ENCODE measurements at regions not wholly inside any gene's neighbourhood (a gene's known extent, or its start where the extent isn't known, plus 50 kb on each side); places are given as distances from the start of the nearest gene placed in this dataset.
"Not testable (repeated sequence)": the region's sequence is repeated elsewhere in the genome, so short reads cannot be mapped to it uniquely, and the experiment has no call there.

- no peak overlapping the region for H3K4me3 ChIP-seq (ENCODE audit: low read length)
- H3K9ac ChIP-seq (ENCODE audit: low read length) = no peak overlapping the region
- no peaks in the 10 kb centered on the region for H3K9me3 ChIP-seq (ENCODE audit: control insufficient read depth, low read depth, low read length)
- no peak overlapping the region for H3K27ac ChIP-seq (ENCODE audit: low read length)
- no peaks in the 10 kb centered on the region for H3K27me3 ChIP-seq (ENCODE audit: control insufficient read depth, insufficient read depth, low read length)
- H3K36me3 ChIP-seq (ENCODE audit: control insufficient read depth, low read depth, low read length) = no peaks in the 10 kb centered on the region
- H3K4me1 ChIP-seq (ENCODE audit: control insufficient read depth, low read depth, low read length) = peaks cover 1% of the 10 kb centered on the region
Measured at GRCh38 chr10:77718957-77719356, 81.3 kb upstream of the KCNMA1 start.

GRCh38 chr10:77718312-77718711 is 80.7 kb upstream of the KCNMA1 start:
- H3K9me3 ChIP-seq (ENCODE audit: control insufficient read depth, low read depth, low read length); H3K36me3 ChIP-seq (ENCODE audit: control insufficient read depth, low read depth, low read length); H3K4me1 ChIP-seq (ENCODE audit: control insufficient read depth, low read depth, low read length); H3K4me3 ChIP-seq (ENCODE audit: low read length); H3K27me3 ChIP-seq (ENCODE audit: control insufficient read depth, insufficient read depth, low read length); H3K9ac ChIP-seq (ENCODE audit: low read length); H3K27ac ChIP-seq (ENCODE audit: low read length): not testable (repeated sequence)

- Histone ChIP-seq H3K9me3 (ENCODE audit: control insufficient read depth, low read depth, low read length) (no peaks in the 10 kb centered on the region), H3K27me3 (ENCODE audit: control insufficient read depth, insufficient read depth, low read length) (peaks cover under 1% of the 10 kb centered on the region), H3K27ac (ENCODE audit: low read length) (no peak overlapping the region), H3K4me3 (ENCODE audit: low read length) (no peak overlapping the region), H3K36me3 (ENCODE audit: control insufficient read depth, low read depth, low read length) (no peaks in the 10 kb centered on the region), H3K9ac (ENCODE audit: low read length) (no peak overlapping the region), H3K4me1 (ENCODE audit: control insufficient read depth, low read depth, low read length) (peaks cover 10% of the 10 kb centered on the region)
Measured at GRCh38 chr10:77717336-77717735, 79.7 kb upstream of the KCNMA1 start.

GRCh38 chr10:77716458-77717317 is 79.1 kb upstream of the KCNMA1 start:
- Histone ChIP-seq H3K9ac (ENCODE audit: low read length) (no peak overlapping the region), H3K27ac (ENCODE audit: low read length) (no peak overlapping the region), H3K9me3 (ENCODE audit: control insufficient read depth, low read depth, low read length) (no peaks in the 10 kb centered on the region), H3K36me3 (ENCODE audit: control insufficient read depth, low read depth, low read length) (no peaks in the 10 kb centered on the region), H3K27me3 (ENCODE audit: control insufficient read depth, insufficient read depth, low read length) (peaks cover 7% of the 10 kb centered on the region), H3K4me1 (ENCODE audit: control insufficient read depth, low read depth, low read length) (peaks cover 10% of the 10 kb centered on the region), H3K4me3 (ENCODE audit: low read length) (no peak overlapping the region)

- H3K9me3 ChIP-seq (ENCODE audit: control insufficient read depth, low read depth, low read length) = no peaks in the 10 kb centered on the region
- no peak overlapping the region for H3K27ac ChIP-seq (ENCODE audit: low read length)
- no peak overlapping the region for H3K9ac ChIP-seq (ENCODE audit: low read length)
- H3K27me3 ChIP-seq (ENCODE audit: control insufficient read depth, insufficient read depth, low read length) = peaks cover 14% of the 10 kb centered on the region
- peaks cover 14% of the 10 kb centered on the region for H3K4me1 ChIP-seq (ENCODE audit: control insufficient read depth, low read depth, low read length)
- no peak overlapping the region for H3K4me3 ChIP-seq (ENCODE audit: low read length)
- no peaks in the 10 kb centered on the region for H3K36me3 ChIP-seq (ENCODE audit: control insufficient read depth, low read depth, low read length)
Measured at GRCh38 chr10:77715536-77715935, 77.9 kb upstream of the KCNMA1 start.

GRCh38 chr10:77715088-77715487 is 77.5 kb upstream of the KCNMA1 start:
- H3K9ac ChIP-seq (ENCODE audit: low read length) = no peak overlapping the region
- no peaks in the 10 kb centered on the region for H3K36me3 ChIP-seq (ENCODE audit: control insufficient read depth, low read depth, low read length)
- peaks cover 18% of the 10 kb centered on the region for H3K4me1 ChIP-seq (ENCODE audit: control insufficient read depth, low read depth, low read length)
- no peaks in the 10 kb centered on the region for H3K9me3 ChIP-seq (ENCODE audit: control insufficient read depth, low read depth, low read length)
- no peak overlapping the region for H3K4me3 ChIP-seq (ENCODE audit: low read length)
- H3K27me3 ChIP-seq (ENCODE audit: control insufficient read depth, insufficient read depth, low read length) = peaks cover 16% of the 10 kb centered on the region
- no peak overlapping the region for H3K27ac ChIP-seq (ENCODE audit: low read length)

GRCh38 chr10:77713521-77714280 is 76.1 kb upstream of the KCNMA1 start:
- Histone ChIP-seq H3K4me3 (ENCODE audit: low read length) (no peak overlapping the region), H3K27ac (ENCODE audit: low read length) (no peak overlapping the region), H3K9me3 (ENCODE audit: control insufficient read depth, low read depth, low read length) (no peaks in the 10 kb centered on the region), H3K27me3 (ENCODE audit: control insufficient read depth, insufficient read depth, low read length) (peaks cover 16% of the 10 kb centered on the region), H3K36me3 (ENCODE audit: control insufficient read depth, low read depth, low read length) (no peaks in the 10 kb centered on the region), H3K9ac (ENCODE audit: low read length) (no peak overlapping the region), H3K4me1 (ENCODE audit: control insufficient read depth, low read depth, low read length) (peaks cover 26% of the 10 kb centered on the region)

GRCh38 chr10:77712207-77712606 is 74.6 kb upstream of the KCNMA1 start:
- peaks cover 16% of the 10 kb centered on the region for H3K27me3 ChIP-seq (ENCODE audit: control insufficient read depth, insufficient read depth, low read length)
- H3K9ac ChIP-seq (ENCODE audit: low read length) = no peak overlapping the region
- H3K4me3 ChIP-seq (ENCODE audit: low read length) = no peak overlapping the region
- H3K27ac ChIP-seq (ENCODE audit: low read length) = no peak overlapping the region
- H3K4me1 ChIP-seq (ENCODE audit: control insufficient read depth, low read depth, low read length) = peaks cover 26% of the 10 kb centered on the region
- H3K36me3 ChIP-seq (ENCODE audit: control insufficient read depth, low read depth, low read length) = no peaks in the 10 kb centered on the region
- no peaks in the 10 kb centered on the region for H3K9me3 ChIP-seq (ENCODE audit: control insufficient read depth, low read depth, low read length)

- Histone ChIP-seq H3K9ac (ENCODE audit: low read length) (no peak overlapping the region), H3K27me3 (ENCODE audit: control insufficient read depth, insufficient read depth, low read length) (peaks cover 16% of the 10 kb centered on the region), H3K36me3 (ENCODE audit: control insufficient read depth, low read depth, low read length) (no peaks in the 10 kb centered on the region), H3K4me3 (ENCODE audit: low read length) (no peak overlapping the region), H3K27ac (ENCODE audit: low read length) (no peak overlapping the region), H3K4me1 (ENCODE audit: control insufficient read depth, low read depth, low read length) (peaks cover 26% of the 10 kb centered on the region), H3K9me3 (ENCODE audit: control insufficient read depth, low read depth, low read length) (no peaks in the 10 kb centered on the region)
Measured at GRCh38 chr10:77711683-77712049, 74.1 kb upstream of the KCNMA1 start.

- no peaks in the 10 kb centered on the region for H3K9me3 ChIP-seq (ENCODE audit: control insufficient read depth, low read depth, low read length)
Measured at GRCh38 chr10:77710759-77711682, 73.4 kb upstream of the KCNMA1 start.

GRCh38 chr10:77710081-77710551 is 72.5 kb upstream of the KCNMA1 start:
- peaks cover 16% of the 10 kb centered on the region for H3K27me3 ChIP-seq (ENCODE audit: control insufficient read depth, insufficient read depth, low read length)
- no peak overlapping the region for H3K9ac ChIP-seq (ENCODE audit: low read length)
- no peak overlapping the region for H3K27ac ChIP-seq (ENCODE audit: low read length)
- no peaks in the 10 kb centered on the region for H3K36me3 ChIP-seq (ENCODE audit: control insufficient read depth, low read depth, low read length)
- H3K4me3 ChIP-seq (ENCODE audit: low read length) = no peak overlapping the region
- peaks cover 26% of the 10 kb centered on the region for H3K4me1 ChIP-seq (ENCODE audit: control insufficient read depth, low read depth, low read length)
- H3K9me3 ChIP-seq (ENCODE audit: control insufficient read depth, low read depth, low read length) = no peaks in the 10 kb centered on the region

More at GRCh38 chr10:77710759-77711682, 73.4 kb upstream of the KCNMA1 start:
- Histone ChIP-seq H3K9ac (ENCODE audit: low read length) (no peak overlapping the region), H3K27ac (ENCODE audit: low read length) (no peak overlapping the region), H3K4me1 (ENCODE audit: control insufficient read depth, low read depth, low read length) (peaks cover 26% of the 10 kb centered on the region), H3K27me3 (ENCODE audit: control insufficient read depth, insufficient read depth, low read length) (peaks cover 16% of the 10 kb centered on the region), H3K4me3 (ENCODE audit: low read length) (peak overlapping the region; percentile 45), H3K36me3 (ENCODE audit: control insufficient read depth, low read depth, low read length) (no peaks in the 10 kb centered on the region)

All from iPS-18a (cell line).